HEK293 (cell line): ENCODE measurements at regions not wholly inside any gene's neighbourhood (a gene's known extent, or its start where the extent isn't known, plus 50 kb on each side); places are given as distances from the start of the nearest gene placed in this dataset.

Experiments
- CTCF ChIA-PET: fragments of 350-600 bp; formaldehyde crosslinking; extraction: SDS; loops from one replicate; lab custom pipeline; 2021; ENCODE audit warnings: antibody characterized with exemption; lab: Yijun Ruan, JAX
- POLR2A ChIA-PET: fragments of 300-600 bp; formaldehyde crosslinking; extraction: SDS; loops from one replicate; lab custom pipeline; 2020; ENCODE audit warnings: antibody characterized with exemption, inconsistent platforms; lab: Yijun Ruan, JAX
- H3K27ac ChIP-seq: fragments of 200-500 bp; sonication (Bioruptor generic); 2 replicates; pipeline ENCODE4 v1.5.1; 2014; ENCODE audit warnings: low read depth, low read length, control low read depth, inconsistent platforms; ENCODE audit errors: extremely low read depth
- H3K36me3 ChIP-seq, 2 experiments: fragments of 200-500 bp in 1 of 2; sonication (Bioruptor generic) in 1 of 2; 1 replicate in 1 of 2; 2 replicates in 1 of 2; pipeline ENCODE4 v1.5.1; 2014 to 2017; ENCODE audit warnings: inconsistent platforms in 2 of 2, low read length in 2 of 2; ENCODE audit not compliant: control insufficient read depth in 2 of 2, insufficient read depth in 1 of 2
- H3K4me1 ChIP-seq: fragments of 200-500 bp; sonication (Bioruptor generic); 2 replicates; pipeline ENCODE4 v1.5.1; 2014; ENCODE audit warnings: mild to moderate bottlenecking, low read length, inconsistent platforms; ENCODE audit not compliant: control insufficient read depth, insufficient read depth
- H3K4me3 ChIP-seq: 2 replicates; pipeline ENCODE4 v1.5.1; 2011; ENCODE audit warnings: low read depth, mild to moderate bottlenecking, control low read depth, low read length, moderate library complexity
- H3K9me3 ChIP-seq: fragments of 200-500 bp; sonication (Bioruptor generic); 2 replicates; pipeline ENCODE4 v1.5.1; 2014; ENCODE audit warnings: low read depth, low read length, inconsistent platforms; ENCODE audit not compliant: control insufficient read depth, insufficient read depth
- EGR2 ChIP-seq: fragments of 450-650 bp; formaldehyde crosslinking; IDR thresholded peaks from 2 replicates; pipeline ENCODE4 v1.5.1; 2016; ENCODE audit warnings: low read depth, missing biosample characterization, missing genetic modification characterization
- GLIS2 ChIP-seq: fragments of 450-650 bp; formaldehyde crosslinking; IDR thresholded peaks from 2 replicates; pipeline ENCODE4 v1.5.1; 2016; ENCODE audit warnings: missing biosample characterization, missing genetic modification characterization
- IKZF3 ChIP-seq: fragments of 450-650 bp; IDR thresholded peaks from 2 replicates; pipeline ENCODE4 v1.5.0; 2018; ENCODE audit warnings: missing biosample characterization, mild to moderate bottlenecking, missing genetic modification characterization, moderate library complexity
- KLF7 ChIP-seq: fragments of 450-650 bp; formaldehyde crosslinking; IDR thresholded peaks from 2 replicates; pipeline ENCODE4 v1.5.1; 2016; ENCODE audit warnings: missing biosample characterization, missing genetic modification characterization, borderline replicate concordance
- MEIS1 ChIP-seq: sonication (generic); formaldehyde crosslinking; IDR thresholded peaks from 2 replicates; pipeline ENCODE4 v1.8.1; 2022; ENCODE audit warnings: missing genetic modification reagents, mild to moderate bottlenecking, borderline replicate concordance
- YY2 ChIP-seq: fragments of 450-650 bp; formaldehyde crosslinking; IDR thresholded peaks from 2 replicates; pipeline ENCODE4 v1.5.1; 2016; ENCODE audit warnings: missing biosample characterization, missing genetic modification characterization
- ZBTB8A ChIP-seq: fragments of 450-650 bp; formaldehyde crosslinking; IDR thresholded peaks from 2 replicates; pipeline ENCODE4 v1.5.1; 2016; ENCODE audit warnings: missing biosample characterization, missing genetic modification characterization
- ZNF132 ChIP-seq: fragments of 450-650 bp; formaldehyde crosslinking; IDR thresholded peaks from 2 replicates; pipeline ENCODE4 v1.5.1; 2017; ENCODE audit warnings: missing biosample characterization, missing genetic modification characterization, borderline replicate concordance
- ZNF175 ChIP-seq: fragments of 450-650 bp; formaldehyde crosslinking; IDR thresholded peaks from 2 replicates; pipeline ENCODE4 v1.5.1; 2016; ENCODE audit warnings: missing biosample characterization, missing genetic modification characterization
- ZNF221 ChIP-seq: fragments of 450-650 bp; formaldehyde crosslinking; IDR thresholded peaks from 2 replicates; pipeline ENCODE4 v1.5.1; 2017; ENCODE audit warnings: missing biosample characterization, missing genetic modification characterization, borderline replicate concordance
- ZNF23 ChIP-seq: fragments of 450-650 bp; formaldehyde crosslinking; IDR thresholded peaks from 2 replicates; pipeline ENCODE4 v1.5.1; 2016; ENCODE audit warnings: missing biosample characterization, missing genetic modification characterization, borderline replicate concordance
- ZNF561 ChIP-seq: fragments of 450-650 bp; IDR thresholded peaks from 2 replicates; pipeline ENCODE4 v1.5.1; 2018; ENCODE audit warnings: missing biosample characterization, missing genetic modification characterization, borderline replicate concordance
- ZNF701 ChIP-seq: fragments of 450-650 bp; formaldehyde crosslinking; IDR thresholded peaks from 2 replicates; pipeline ENCODE4 v1.5.1; 2016; ENCODE audit warnings: missing biosample characterization, missing genetic modification characterization
- ZNF792 ChIP-seq: fragments of 450-650 bp; formaldehyde crosslinking; IDR thresholded peaks from 2 replicates; pipeline ENCODE4 v1.5.1; 2016; ENCODE audit warnings: missing biosample characterization, missing genetic modification characterization
- ZSCAN16 ChIP-seq: fragments of 450-650 bp; formaldehyde crosslinking; IDR thresholded peaks from 2 replicates; pipeline ENCODE4 v1.5.1; 2016; ENCODE audit warnings: missing biosample characterization, missing genetic modification characterization
- TF ChIP-seq, protein P1 (sequence below): fragments of 450-650 bp; formaldehyde crosslinking; IDR thresholded peaks from 2 replicates; pipeline ENCODE4 v1.5.1; 2016; ENCODE audit warnings: missing biosample characterization, missing genetic modification characterization
- TF ChIP-seq, protein P2 (sequence below): fragments of 450-650 bp; formaldehyde crosslinking; conservative IDR thresholded peaks from 2 replicates; pipeline ENCODE4 v1.5.1; 2016; ENCODE audit warnings: low read depth, missing biosample characterization, missing genetic modification characterization

DNA sequence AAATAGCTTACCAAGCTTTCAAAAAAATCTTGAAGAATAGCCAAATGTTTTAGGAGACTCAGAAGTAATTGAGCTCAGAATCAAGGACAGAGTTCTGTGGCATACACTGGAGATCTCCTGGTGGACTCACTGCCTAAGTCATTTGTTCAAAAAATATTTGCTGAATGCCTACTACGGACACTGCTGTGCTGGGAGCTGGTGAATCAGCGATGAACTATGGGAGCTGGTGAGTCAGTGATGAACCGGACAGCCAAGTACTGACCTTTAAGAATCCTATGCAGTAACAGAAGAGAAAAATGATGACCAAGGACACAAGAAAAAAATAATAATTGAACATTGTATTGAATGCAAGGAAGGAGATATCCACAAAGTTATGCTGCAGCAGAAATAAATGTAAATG is 717.9 kb upstream of the CXADR start:
- no peaks in the 10 kb centered on the region for H3K9me3 ChIP-seq
- no peaks in the 10 kb centered on the region for H3K4me1 ChIP-seq
- ChIA-PET POLR2A (no interaction called here), CTCF (interaction anchor here (0.7 kb wide), 1 partner anchor 13 kb away, joined by 3 read pairs; no protein-coding TSS in a partner anchor)
- TF ChIP-seq ZNF561 (no peak), ZNF175 (tag by site-specific recombination) (no peak)
- TF ChIP-seq, all 188 proteins: peak for 0
- Histone ChIP-seq H3K27ac (no peak overlapping the region), H3K36me3 (no peaks in the 10 kb centered on the region), H3K4me3 (no peak overlapping the region)

DNA sequence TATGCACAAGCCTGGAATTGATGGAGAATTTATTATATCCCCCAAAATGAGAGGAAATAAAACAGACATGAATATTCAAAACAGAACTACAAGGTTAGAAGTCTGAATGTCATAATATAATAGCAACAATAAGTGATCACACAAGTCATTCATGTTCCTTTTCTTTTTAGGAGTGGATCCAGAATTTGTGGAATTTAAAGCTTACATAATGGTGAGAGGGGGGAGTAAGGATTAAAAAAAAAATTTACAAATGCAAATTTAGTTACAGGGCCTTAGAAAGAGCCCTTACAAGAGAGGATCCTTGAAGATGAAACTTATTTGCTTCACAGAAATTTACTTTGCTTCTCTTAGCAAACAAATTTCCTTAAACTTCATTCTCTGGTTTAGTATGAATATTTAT is 716.1 kb upstream of the CXADR start:
- no peak overlapping the region for H3K27ac ChIP-seq
- no peak overlapping the region for H3K4me3 ChIP-seq
- no peaks in the 10 kb centered on the region for H3K9me3 ChIP-seq
- no peaks in the 10 kb centered on the region for H3K4me1 ChIP-seq
- POLR2A ChIA-PET, result no interaction called here
- CTCF ChIA-PET, result no interaction called here
- no peaks in the 10 kb centered on the region for H3K36me3 ChIP-seq
- TF ChIP-seq ZSCAN16 (tag by site-specific recombination), result no peak
- TF ChIP-seq ZNF792 (tag by site-specific recombination), result no peak
- TF ChIP-seq IKZF3, result no peak
- no peak for TF ChIP-seq YY2
- TF ChIP-seq, protein P1, sequence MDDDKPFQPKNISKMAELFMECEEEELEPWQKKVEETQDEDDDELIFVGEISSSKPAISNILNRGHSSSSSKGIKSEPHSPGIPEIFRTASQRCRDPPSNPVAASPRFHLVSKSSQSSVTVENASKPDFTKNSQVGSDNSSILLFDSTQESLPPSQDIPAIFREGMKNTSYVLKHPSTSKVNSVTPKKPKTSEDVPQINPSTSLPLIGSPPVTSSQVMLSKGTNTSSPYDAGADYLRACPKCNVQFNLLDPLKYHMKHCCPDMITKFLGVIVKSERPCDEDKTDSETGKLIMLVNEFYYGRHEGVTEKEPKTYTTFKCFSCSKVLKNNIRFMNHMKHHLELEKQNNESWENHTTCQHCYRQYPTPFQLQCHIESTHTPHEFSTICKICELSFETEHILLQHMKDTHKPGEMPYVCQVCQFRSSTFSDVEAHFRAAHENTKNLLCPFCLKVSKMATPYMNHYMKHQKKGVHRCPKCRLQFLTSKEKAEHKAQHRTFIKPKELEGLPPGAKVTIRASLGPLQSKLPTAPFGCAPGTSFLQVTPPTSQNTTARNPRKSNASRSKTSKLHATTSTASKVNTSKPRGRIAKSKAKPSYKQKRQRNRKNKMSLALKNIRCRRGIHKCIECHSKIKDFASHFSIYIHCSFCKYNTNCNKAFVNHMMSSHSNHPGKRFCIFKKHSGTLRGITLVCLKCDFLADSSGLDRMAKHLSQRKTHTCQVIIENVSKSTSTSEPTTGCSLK (tag by site-specific recombination), result no peak
- no peak for TF ChIP-seq ZNF132 (tag by site-specific recombination)

DNA sequence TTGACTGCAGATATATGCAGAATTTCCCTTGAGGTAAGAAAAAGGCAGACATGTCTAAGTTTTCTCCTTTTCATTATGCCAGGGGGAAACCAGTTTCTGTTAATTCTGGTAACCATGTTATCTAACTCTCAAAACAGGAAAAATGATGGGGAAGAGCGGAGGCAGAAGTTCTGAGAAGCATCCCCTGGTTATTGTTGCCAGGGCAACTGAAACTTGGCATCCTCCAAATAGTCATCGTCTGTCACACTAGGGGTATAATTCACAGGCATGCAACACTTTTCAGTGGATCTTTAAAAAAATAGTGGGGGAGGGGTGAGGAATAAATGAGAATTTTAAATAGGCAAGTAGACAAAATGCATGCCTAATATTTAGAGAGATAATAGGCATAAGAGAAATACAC is 715.3 kb upstream of the CXADR start:
- Histone ChIP-seq H3K4me1 (no peaks in the 10 kb centered on the region), H3K4me3 (no peak overlapping the region), H3K36me3 (no peaks in the 10 kb centered on the region), H3K9me3 (no peaks in the 10 kb centered on the region), H3K27ac (no peak overlapping the region)
- TF ChIP-seq GLIS2, result no peak
- TF ChIP-seq, protein P2, sequence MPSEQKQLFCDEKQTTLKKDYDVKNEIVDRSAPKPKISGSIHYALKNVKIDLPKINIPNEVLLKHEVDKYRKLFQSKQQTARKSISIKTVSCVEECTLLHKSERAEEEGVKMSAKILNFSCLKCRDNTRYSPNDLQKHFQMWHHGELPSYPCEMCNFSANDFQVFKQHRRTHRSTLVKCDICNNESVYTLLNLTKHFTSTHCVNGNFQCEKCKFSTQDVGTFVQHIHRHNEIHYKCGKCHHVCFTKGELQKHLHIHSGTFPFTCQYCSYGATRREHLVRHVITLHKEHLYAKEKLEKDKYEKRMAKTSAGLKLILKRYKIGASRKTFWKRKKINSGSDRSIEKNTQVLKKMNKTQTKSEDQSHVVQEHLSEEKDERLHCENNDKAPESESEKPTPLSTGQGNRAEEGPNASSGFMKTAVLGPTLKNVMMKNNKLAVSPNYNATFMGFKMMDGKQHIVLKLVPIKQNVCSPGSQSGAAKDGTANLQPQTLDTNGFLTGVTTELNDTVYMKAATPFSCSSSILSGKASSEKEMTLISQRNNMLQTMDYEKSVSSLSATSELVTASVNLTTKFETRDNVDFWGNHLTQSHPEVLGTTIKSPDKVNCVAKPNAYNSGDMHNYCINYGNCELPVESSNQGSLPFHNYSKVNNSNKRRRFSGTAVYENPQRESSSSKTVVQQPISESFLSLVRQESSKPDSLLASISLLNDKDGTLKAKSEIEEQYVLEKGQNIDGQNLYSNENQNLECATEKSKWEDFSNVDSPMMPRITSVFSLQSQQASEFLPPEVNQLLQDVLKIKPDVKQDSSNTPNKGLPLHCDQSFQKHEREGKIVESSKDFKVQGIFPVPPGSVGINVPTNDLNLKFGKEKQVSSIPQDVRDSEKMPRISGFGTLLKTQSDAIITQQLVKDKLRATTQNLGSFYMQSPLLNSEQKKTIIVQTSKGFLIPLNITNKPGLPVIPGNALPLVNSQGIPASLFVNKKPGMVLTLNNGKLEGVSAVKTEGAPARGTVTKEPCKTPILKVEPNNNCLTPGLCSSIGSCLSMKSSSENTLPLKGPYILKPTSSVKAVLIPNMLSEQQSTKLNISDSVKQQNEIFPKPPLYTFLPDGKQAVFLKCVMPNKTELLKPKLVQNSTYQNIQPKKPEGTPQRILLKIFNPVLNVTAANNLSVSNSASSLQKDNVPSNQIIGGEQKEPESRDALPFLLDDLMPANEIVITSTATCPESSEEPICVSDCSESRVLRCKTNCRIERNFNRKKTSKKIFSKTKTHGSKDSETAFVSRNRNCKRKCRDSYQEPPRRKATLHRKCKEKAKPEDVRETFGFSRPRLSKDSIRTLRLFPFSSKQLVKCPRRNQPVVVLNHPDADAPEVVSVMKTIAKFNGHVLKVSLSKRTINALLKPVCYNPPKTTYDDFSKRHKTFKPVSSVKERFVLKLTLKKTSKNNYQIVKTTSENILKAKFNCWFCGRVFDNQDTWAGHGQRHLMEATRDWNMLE (tag by site-specific recombination), result no peak
- TF ChIP-seq ZNF221, result no peak
- TF ChIP-seq ZNF23 (tag by site-specific recombination), result no peak
- TF ChIP-seq ZBTB8A (tag by site-specific recombination), result no peak
- TF ChIP-seq EGR2, result no peak
- no peak for TF ChIP-seq KLF7
- TF ChIP-seq ZNF701, result no peak
- TF ChIP-seq MEIS1 (CRISPR knock-in tag), result no peak
- CTCF ChIA-PET, result no interaction called here
- POLR2A ChIA-PET, result no interaction called here
